Memory B cell (primary cell): ENCODE measurements at regions not wholly inside any gene's neighbourhood (a gene's known extent, or its start where the extent isn't known, plus 50 kb on each side); places are given as distances from the start of the nearest gene placed in this dataset.

ENCODE experiments used
- ATAC-seq: fragments of 150-1000 bp; cut with Tn5 transposase; 2 replicates; pipeline ENCODE4 v1.10.0; 2021; ENCODE audit warnings: low read depth, mild to moderate bottlenecking, moderate library complexity
- DNase-seq, 2 donors: peaks; one replicate each; pipeline ENCODE4 v3.0.0; 2022; ENCODE audit warnings: low spot score in 2 of 2
- H3K27ac Mint-ChIP-seq: one replicate; pipeline ENCODE4 v1.8.0; 2022; ENCODE audit warnings: mild to moderate bottlenecking, moderate library complexity, mixed read lengths
- H3K27me3 Mint-ChIP-seq: one replicate; pipeline ENCODE4 v1.8.0; 2022; ENCODE audit warnings: mixed read lengths
- H3K36me3 Mint-ChIP-seq: one replicate; pipeline ENCODE4 v1.8.0; 2022; ENCODE audit warnings: mild to moderate bottlenecking, mixed read lengths
- H3K4me1 Mint-ChIP-seq: one replicate; pipeline ENCODE4 v1.8.0; 2022; ENCODE audit warnings: mixed read lengths
- H3K4me3 Mint-ChIP-seq: one replicate; pipeline ENCODE4 v1.8.0; 2022; ENCODE audit warnings: mild to moderate bottlenecking, moderate library complexity, mixed read lengths
- H3K9me3 Mint-ChIP-seq: one replicate; pipeline ENCODE4 v1.8.0; 2022; ENCODE audit warnings: mixed read lengths

DNA sequence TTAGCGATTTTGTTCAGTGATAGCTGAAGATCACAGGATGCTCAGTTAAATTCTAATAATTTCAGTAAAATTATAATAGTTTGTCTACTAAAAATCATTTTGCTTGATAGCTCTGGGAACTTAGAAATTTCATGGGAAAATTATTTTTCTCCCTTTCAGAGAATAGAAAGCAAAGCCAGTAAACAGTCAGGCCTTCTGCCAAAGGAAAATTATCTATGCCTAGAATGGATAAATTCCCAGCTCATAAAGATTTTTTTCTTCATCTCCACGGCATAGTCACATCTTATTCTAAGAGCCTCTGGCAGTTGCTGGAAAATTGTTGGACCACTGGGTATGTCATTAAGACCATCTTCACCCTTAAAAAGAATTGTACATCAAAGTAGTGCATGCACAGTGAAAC is 169.6 kb upstream of the ANO3 start:
- no peak overlapping the region for H3K27ac Mint-ChIP-seq
- no peak for ATAC-seq
- no peaks in the 10 kb centered on the region for H3K4me1 Mint-ChIP-seq
- no peaks in the 10 kb centered on the region for H3K36me3 Mint-ChIP-seq
- no peaks in the 10 kb centered on the region for H3K27me3 Mint-ChIP-seq
- H3K9me3 Mint-ChIP-seq = peaks cover 2% of the 10 kb centered on the region
- no peak for DNase-seq
- H3K4me3 Mint-ChIP-seq = no peak overlapping the region

DNA sequence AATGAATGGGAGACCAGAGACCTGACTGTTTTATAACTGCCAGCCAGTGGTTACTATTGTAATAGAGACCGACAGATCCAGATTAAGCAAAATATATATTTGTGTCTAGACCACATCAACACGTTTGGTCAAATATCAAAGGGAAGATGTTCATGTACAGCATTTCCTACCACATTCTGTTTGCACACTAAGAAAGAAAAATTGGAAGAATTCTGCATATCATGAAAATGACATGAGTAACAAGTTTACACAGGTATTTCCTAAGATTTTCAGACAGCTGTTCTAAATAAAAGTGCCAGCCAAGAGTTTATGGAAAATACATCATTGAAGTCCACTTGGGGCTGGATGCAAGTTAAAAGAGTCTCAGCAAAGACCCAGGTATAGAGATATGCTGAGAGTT is 145.5 kb upstream of the ANO3 start:
- H3K4me1 Mint-ChIP-seq = peaks cover 2% of the 10 kb centered on the region
- no peaks in the 10 kb centered on the region for H3K36me3 Mint-ChIP-seq
- H3K27ac Mint-ChIP-seq = no peak overlapping the region
- H3K4me3 Mint-ChIP-seq = no peak overlapping the region
- ATAC-seq (no peak), DNase-seq (no peak)
- no peaks in the 10 kb centered on the region for H3K9me3 Mint-ChIP-seq
- H3K27me3 Mint-ChIP-seq = no peaks in the 10 kb centered on the region

DNA sequence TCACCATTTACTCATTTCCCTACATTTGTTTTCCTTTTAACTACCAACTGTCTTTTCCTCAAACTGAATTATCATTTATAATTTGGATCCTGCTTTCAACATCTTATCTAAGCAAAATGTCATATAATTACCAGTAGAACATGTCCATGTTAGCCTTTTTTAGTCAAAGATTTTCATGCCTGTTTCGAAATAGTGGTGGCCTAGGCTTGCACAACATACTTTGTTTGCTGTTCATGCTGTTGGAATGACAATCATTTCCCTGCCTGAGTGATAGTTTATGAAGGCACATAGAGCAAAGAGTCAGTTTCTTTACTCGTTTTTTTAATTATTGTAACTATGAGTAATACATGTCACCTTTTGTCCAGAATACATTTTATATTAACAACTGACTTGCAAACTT is 144.3 kb upstream of the ANO3 start:
- peaks cover 3% of the 10 kb centered on the region for H3K4me1 Mint-ChIP-seq
- H3K9me3 Mint-ChIP-seq = no peaks in the 10 kb centered on the region
- no peak overlapping the region for H3K27ac Mint-ChIP-seq
- no peak overlapping the region for H3K4me3 Mint-ChIP-seq
- no peaks in the 10 kb centered on the region for H3K27me3 Mint-ChIP-seq
- DNase-seq (no peak), ATAC-seq (no peak)
- no peaks in the 10 kb centered on the region for H3K36me3 Mint-ChIP-seq

DNA sequence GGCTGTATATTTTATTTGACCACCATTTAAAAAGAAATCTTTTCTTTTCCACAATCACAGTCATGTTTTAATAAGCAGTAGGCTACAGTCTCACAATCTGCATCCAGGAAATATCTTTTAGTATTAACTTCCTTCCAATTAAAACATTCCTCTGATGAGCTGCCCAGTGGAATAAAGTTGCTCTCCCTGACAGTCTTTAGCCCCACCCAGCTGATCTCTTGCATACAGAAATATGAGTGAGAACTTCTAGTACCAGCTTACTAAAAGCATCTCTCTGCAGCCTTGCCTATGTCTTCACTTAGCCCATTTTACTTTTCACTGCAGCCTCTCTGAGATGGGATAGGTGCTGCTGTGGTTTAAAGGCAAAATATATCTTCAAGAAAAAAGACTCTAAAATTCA is 143.4 kb upstream of the ANO3 start:
- H3K36me3 Mint-ChIP-seq = no peaks in the 10 kb centered on the region
- DNase-seq (no peak), ATAC-seq (no peak)
- H3K4me3 Mint-ChIP-seq = no peak overlapping the region
- peaks cover 3% of the 10 kb centered on the region for H3K4me1 Mint-ChIP-seq
- H3K9me3 Mint-ChIP-seq = no peaks in the 10 kb centered on the region
- H3K27me3 Mint-ChIP-seq = no peaks in the 10 kb centered on the region
- no peak overlapping the region for H3K27ac Mint-ChIP-seq

DNA sequence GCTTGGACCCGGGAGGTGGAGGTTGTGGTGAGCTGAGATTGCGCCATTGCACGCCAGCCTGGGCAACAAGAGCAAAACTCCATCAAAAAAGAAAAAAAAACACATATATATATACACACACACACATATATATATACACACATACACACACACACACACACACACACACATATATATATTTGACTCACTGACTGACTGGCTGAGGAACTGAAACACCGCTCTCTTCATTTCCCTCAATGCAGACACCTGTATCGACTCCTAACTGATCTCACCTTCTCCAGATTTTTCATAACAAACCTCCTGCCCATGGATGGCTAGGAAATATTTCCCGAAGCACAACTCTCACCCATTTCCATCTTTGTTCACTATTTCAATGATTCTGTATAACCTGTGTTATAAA is 140.7 kb upstream of the ANO3 start:
- H3K27ac Mint-ChIP-seq = no peak overlapping the region
- ATAC-seq (peak; percentile 60), DNase-seq (no peak)
- no peaks in the 10 kb centered on the region for H3K36me3 Mint-ChIP-seq
- no peaks in the 10 kb centered on the region for H3K27me3 Mint-ChIP-seq
- H3K4me1 Mint-ChIP-seq = peaks cover 3% of the 10 kb centered on the region
- H3K9me3 Mint-ChIP-seq = peaks cover 1% of the 10 kb centered on the region
- no peak overlapping the region for H3K4me3 Mint-ChIP-seq

DNA sequence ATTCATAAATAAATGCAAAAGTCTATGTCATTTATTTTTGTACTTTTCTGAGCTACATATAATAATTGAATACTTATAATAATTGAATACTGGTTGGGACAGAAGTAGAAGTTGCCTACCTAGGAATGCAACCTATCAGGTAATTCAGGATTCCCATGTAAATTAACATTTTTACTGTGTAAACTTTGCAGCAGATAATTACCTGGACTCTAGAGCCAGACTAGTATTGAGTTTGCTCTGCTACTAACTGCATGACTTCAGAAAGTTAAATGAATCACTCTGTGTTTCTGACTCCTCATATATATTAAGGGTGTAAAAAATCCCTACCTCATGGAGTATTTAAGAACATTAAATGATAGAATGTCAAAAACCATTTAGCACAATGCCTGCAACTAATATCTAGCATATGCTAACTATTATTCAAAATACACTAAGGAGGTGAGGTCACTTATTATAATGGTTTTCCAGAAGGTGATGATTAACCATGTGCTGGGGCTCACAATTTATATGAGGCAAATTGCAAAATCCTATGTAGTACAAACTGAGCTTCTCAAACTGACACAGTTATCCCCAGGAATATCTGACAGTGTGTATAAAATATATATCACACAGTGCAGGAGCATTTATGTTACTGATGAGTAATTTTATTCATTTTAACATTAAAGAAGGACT is 138.1 kb upstream of the ANO3 start:
- no peak for ATAC-seq
- H3K27ac Mint-ChIP-seq = no peak overlapping the region
- DNase-seq = no peak
- no peak overlapping the region for H3K4me3 Mint-ChIP-seq
- peaks cover 1% of the 10 kb centered on the region for H3K9me3 Mint-ChIP-seq
- H3K4me1 Mint-ChIP-seq = peaks cover 3% of the 10 kb centered on the region
- no peaks in the 10 kb centered on the region for H3K27me3 Mint-ChIP-seq
- no peaks in the 10 kb centered on the region for H3K36me3 Mint-ChIP-seq

DNA sequence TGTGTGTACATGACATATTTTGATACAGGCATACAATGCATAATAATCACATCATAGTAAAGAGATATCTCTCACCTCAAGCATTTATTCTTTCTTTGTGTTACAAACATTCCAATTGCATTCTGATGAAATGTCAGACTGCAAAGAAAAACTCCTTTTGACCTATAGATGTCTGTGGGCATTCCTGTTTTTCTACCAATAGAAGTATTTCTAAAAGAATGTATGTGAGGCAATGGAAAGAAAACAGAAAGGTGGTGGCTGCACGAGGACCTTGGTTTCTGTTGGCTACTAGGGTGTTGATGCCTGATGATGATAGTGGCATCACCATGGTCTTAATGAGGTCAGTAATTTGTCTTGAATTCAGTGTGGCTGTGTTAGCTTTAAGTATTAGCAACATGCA is 137.0 kb upstream of the ANO3 start:
- Mint-ChIP-seq H3K4me3 (no peak overlapping the region), H3K4me1 (peaks cover 3% of the 10 kb centered on the region), H3K9me3 (peaks cover 1% of the 10 kb centered on the region), H3K27ac (no peak overlapping the region), H3K27me3 (no peaks in the 10 kb centered on the region), H3K36me3 (no peaks in the 10 kb centered on the region)
- DNase-seq (no peak), ATAC-seq (no peak)

DNA sequence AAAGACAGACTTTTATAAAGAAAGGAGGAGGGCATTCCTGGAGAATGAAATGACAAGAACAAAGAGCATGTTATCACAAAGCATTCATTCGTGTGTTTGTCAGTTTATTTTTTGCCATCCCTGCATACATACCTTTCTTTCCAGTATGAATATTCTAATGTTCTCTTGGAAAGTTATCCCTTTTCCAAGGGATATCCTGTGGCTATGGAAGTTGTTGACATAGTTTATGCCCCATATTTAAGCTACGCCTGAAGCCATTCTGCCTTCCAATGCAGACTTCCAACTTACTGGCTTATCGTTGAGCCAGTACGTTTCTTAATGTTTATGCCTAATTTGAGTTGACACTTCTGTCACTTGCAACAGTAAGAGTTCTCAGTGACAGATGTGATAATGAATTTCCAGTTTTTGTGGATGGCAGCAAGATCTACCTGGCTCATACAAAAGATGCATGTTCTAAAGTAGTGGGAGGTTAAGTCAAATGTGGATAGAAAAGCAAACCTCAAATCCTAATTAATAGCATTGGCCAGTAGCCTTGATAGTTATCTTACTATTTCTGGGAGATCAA is 133.3 kb upstream of the ANO3 start:
- H3K27me3 Mint-ChIP-seq = no peaks in the 10 kb centered on the region
- no peaks in the 10 kb centered on the region for H3K4me1 Mint-ChIP-seq
- DNase-seq = no peak
- H3K27ac Mint-ChIP-seq = no peak overlapping the region
- no peaks in the 10 kb centered on the region for H3K36me3 Mint-ChIP-seq
- peaks cover 1% of the 10 kb centered on the region for H3K9me3 Mint-ChIP-seq
- H3K4me3 Mint-ChIP-seq = no peak overlapping the region
- ATAC-seq = no peak

DNA sequence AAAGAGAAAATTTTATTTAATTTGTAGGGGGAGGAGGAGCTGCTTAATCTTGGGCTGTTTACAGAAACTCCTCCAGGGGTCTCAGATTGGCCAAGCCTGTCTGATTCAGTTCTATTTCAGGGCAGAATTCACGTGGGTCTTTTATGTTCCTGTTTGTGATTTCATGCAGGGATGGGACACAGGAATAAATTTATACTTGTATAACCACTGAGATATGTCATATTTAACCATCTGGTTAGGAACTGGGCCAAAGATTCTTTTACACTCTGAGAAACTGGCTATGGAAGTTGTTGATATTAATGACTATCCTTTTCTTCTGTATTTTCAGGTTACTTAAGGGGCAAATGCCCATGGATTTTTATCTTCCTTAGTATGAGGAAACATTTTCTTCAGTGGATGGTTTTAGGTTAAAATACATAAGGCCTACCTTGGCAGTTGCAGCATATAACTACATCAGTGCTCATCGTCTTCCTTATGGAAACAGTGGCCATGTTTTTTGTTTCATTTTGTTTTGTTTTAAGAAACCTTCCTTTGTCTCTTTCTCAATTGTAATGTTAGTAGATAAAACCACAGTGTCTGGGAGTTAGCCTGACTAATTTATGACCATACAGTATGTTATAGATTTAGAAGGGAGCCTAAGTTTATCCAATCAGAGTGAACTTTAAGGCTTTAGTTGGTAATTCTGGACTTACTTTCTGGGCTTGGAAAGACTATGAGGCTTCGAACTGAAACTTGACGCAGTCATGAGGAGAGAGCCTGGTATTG is 132.4 kb upstream of the ANO3 start:
- Mint-ChIP-seq H3K27me3 (no peaks in the 10 kb centered on the region), H3K4me3 (no peak overlapping the region), H3K27ac (no peak overlapping the region), H3K4me1 (no peaks in the 10 kb centered on the region), H3K9me3 (no peaks in the 10 kb centered on the region), H3K36me3 (no peaks in the 10 kb centered on the region)
- no peak for DNase-seq
- ATAC-seq = no peak

DNA sequence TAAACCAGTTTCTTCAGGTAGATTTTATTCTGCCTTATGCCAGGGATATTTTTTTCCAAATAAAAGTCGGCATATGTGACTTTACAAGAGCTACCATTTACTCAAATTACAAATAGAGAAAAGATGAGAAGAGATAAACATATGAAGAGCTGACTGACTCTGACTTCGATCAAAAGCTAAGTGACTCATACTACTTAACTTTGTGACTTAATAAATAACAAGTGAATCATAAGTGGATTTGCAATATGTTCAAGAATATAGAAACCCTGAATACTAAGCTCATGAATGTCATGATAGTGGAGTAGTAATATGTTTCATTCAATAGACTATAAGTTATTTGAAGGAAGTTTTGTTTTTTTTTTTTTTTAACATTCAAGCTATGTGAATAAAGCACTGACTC is 130.5 kb upstream of the ANO3 start:
- Mint-ChIP-seq H3K4me3 (no peak overlapping the region), H3K36me3 (no peaks in the 10 kb centered on the region)

DNA sequence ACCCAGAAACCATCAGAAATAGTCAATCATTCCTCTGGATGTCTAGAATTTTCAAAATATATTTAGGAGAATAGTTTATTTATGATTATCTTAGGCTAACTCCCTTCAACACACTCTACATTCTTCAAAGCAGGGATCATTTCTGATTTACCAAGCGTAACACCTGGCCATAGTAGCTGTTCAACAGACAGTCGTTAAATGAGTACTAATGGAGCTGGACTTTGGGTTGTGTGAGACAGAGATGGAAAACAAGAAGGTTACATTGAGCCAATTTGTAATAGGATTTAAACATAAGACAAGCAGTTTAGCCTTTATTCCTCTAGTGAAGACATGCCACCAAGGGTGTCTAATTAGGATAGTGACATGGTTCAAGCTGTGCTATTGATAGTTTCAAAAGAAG is 129.2 kb upstream of the ANO3 start:
- no peak overlapping the region for H3K4me3 Mint-ChIP-seq
- H3K27me3 Mint-ChIP-seq = no peaks in the 10 kb centered on the region
- H3K4me1 Mint-ChIP-seq = no peaks in the 10 kb centered on the region
- DNase-seq = no peak
- no peaks in the 10 kb centered on the region for H3K36me3 Mint-ChIP-seq
- ATAC-seq = no peak
- no peak overlapping the region for H3K27ac Mint-ChIP-seq
- H3K9me3 Mint-ChIP-seq = no peaks in the 10 kb centered on the region

More for the DNA sequence above, 130.5 kb upstream of the ANO3 start:
- Mint-ChIP-seq H3K4me1 (no peaks in the 10 kb centered on the region), H3K27ac (no peak overlapping the region), H3K9me3 (no peaks in the 10 kb centered on the region), H3K27me3 (no peaks in the 10 kb centered on the region)
- ATAC-seq (no peak), DNase-seq (no peak)

DNA sequence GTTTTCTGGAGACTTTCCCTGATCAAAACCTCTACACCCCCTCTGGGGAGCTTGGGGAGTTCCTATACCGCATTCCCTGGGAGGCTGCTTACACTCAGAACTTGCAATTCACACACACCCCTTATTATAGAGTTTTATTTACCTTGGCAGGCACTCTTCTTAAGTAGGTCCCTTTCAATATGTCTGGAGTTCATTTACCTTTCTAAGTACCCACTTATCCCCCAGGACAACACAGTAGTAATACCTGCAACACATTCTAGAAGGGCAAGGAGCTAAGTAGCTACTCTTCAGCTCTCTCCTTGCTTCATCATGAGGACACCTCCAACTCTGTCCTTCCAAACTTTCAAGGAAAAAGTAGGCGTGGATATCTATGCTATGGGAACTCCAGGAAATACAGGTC is 127.8 kb upstream of the ANO3 start:
- no peak overlapping the region for H3K27ac Mint-ChIP-seq
- H3K27me3 Mint-ChIP-seq = no peaks in the 10 kb centered on the region
- H3K9me3 Mint-ChIP-seq = no peaks in the 10 kb centered on the region
- H3K4me3 Mint-ChIP-seq = no peak overlapping the region
- no peaks in the 10 kb centered on the region for H3K4me1 Mint-ChIP-seq
- DNase-seq (no peak), ATAC-seq (no peak)
- no peaks in the 10 kb centered on the region for H3K36me3 Mint-ChIP-seq

DNA sequence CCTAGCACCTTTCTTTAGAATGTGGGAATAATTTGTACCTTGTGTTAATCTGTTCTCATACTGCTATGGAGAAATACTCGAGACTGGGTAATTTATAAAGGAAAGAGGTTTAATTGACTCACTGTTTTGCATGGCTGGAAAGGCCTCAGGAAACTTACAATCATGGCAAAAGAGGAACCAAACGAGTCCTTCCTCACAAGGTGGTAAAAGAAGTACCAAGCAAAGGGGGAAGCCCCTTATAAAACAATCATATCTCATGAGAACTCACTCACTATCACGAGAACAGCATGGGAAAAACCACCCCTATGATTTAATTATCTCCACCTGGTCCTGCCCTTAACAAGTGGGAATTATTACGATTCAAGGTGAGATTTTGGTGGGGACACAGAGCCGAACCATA is 127.1 kb upstream of the ANO3 start:
- Mint-ChIP-seq H3K27me3 (no peaks in the 10 kb centered on the region), H3K4me3 (no peak overlapping the region), H3K27ac (no peak overlapping the region), H3K36me3 (no peaks in the 10 kb centered on the region), H3K4me1 (no peaks in the 10 kb centered on the region), H3K9me3 (no peaks in the 10 kb centered on the region)
- peak; percentile 58 for ATAC-seq
- no peak for DNase-seq

DNA sequence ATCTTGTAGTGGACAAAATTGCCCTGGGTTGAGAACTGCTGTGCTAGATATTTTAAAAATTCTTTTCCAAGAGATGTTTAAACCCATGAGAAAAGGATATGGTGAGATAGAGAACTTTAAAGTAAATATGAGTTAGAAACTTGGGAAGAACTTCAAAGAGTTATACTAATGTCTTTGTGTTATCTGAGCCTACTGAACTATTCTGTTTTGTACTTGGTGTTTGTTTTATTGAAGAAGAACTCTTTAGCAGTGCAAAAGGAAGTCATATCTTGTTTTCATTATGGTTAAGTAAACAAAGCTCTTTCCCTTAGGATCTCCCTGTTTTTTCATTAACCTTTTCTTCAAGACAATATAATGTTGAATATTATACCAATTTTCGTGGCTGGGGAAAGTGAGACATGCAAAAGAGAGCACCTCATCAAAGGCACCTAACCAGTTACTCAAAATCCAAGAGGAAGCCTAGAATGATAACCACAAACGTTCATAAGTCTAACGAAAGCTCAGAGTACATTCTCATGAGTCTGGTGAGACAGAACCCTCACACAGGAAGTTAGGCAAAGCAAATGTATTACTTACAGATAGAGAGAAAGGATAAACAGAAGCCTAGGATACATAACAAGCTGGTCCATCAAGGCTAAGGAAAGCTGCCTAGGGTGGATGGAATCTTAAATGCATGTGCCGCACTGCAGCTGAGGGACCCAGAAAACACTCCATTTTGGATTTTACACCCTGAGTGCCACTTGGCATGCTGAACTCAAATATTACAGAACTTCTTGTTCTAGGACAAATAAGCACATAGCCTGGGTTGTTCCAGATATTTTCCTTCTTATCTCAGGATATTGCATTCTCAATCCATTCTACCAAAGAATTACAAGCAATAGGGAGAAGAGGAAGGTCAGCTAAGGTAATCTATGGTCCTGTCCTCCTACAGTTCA is 112.5 kb upstream of the ANO3 start:
- ATAC-seq (no peak), DNase-seq (no peak)
- H3K36me3 Mint-ChIP-seq = no peaks in the 10 kb centered on the region
- H3K9me3 Mint-ChIP-seq = peaks cover 2% of the 10 kb centered on the region
- H3K4me1 Mint-ChIP-seq = no peaks in the 10 kb centered on the region
- no peaks in the 10 kb centered on the region for H3K27me3 Mint-ChIP-seq
- H3K4me3 Mint-ChIP-seq = no peak overlapping the region
- no peak overlapping the region for H3K27ac Mint-ChIP-seq
